LNCaP clone FGC (cell line): ENCODE measurements at regions not wholly inside any gene's neighbourhood (a gene's known extent, or its start where the extent isn't known, plus 50 kb on each side); places are given as distances from the start of the nearest gene placed in this dataset.

Source experiments
- DNase-seq: peaks from one replicate; pipeline ENCODE4 v3.0.0-alpha.2; 2011; ENCODE audit warnings: low read depth
- H3K4me3 ChIP-seq: 2 replicates; pipeline ENCODE4 v1.5.1; 2011; ENCODE audit warnings: mild to moderate bottlenecking, low read depth, low read length, control low read depth
- TF ChIP-seq, protein P1 (sequence below): IDR thresholded peaks from 2 replicates; pipeline ENCODE4 v1.5.1; 2012; ENCODE audit warnings: mild to moderate bottlenecking; ENCODE audit not compliant: control insufficient read depth, insufficient read depth; ENCODE audit errors: extremely low read depth

DNA sequence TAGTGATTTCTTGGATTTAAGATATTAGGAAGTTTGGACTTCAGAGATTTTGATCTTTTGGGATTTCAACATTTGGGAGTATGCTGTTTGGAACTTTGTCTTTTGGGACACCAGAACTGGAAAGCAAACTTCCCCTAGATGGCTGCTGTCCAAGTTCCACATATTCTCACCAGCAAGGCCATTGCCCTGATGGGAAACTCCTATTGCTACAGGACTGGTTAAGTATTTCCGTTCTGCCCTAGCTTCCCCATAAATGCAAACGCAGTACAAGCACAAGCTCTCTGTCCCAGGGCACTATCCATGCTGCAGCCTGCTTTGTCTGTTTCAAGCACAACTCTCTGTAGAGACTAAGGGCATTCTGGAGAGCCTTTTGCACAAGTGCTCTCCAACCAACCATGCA is 79.3 kb upstream of the SLC25A13 start:
- H3K4me3 ChIP-seq = no peak overlapping the region
- TF ChIP-seq, protein P1, sequence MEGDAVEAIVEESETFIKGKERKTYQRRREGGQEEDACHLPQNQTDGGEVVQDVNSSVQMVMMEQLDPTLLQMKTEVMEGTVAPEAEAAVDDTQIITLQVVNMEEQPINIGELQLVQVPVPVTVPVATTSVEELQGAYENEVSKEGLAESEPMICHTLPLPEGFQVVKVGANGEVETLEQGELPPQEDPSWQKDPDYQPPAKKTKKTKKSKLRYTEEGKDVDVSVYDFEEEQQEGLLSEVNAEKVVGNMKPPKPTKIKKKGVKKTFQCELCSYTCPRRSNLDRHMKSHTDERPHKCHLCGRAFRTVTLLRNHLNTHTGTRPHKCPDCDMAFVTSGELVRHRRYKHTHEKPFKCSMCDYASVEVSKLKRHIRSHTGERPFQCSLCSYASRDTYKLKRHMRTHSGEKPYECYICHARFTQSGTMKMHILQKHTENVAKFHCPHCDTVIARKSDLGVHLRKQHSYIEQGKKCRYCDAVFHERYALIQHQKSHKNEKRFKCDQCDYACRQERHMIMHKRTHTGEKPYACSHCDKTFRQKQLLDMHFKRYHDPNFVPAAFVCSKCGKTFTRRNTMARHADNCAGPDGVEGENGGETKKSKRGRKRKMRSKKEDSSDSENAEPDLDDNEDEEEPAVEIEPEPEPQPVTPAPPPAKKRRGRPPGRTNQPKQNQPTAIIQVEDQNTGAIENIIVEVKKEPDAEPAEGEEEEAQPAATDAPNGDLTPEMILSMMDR = no peak
- no peak for DNase-seq

DNA sequence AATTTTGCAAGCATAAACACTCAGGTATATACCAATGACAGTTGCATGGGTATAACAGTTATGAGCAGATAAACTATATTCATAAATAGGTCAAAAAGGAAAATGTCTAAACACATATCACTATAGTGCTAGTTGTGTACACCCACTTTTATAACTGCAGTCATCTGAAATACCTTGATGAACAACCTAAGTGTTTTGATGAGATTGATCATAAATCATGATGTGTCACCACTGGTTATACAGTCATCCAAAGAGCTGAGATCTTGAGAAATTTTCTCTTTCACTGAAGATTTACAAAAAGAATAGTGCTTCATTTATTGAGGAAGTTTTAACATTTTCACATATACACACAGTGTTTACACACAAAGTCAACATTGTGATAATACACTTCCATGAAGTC is 78.6 kb upstream of the SLC25A13 start:
- TF ChIP-seq, protein P1 = no peak
- H3K4me3 ChIP-seq = no peak overlapping the region
- no peak for DNase-seq

DNA sequence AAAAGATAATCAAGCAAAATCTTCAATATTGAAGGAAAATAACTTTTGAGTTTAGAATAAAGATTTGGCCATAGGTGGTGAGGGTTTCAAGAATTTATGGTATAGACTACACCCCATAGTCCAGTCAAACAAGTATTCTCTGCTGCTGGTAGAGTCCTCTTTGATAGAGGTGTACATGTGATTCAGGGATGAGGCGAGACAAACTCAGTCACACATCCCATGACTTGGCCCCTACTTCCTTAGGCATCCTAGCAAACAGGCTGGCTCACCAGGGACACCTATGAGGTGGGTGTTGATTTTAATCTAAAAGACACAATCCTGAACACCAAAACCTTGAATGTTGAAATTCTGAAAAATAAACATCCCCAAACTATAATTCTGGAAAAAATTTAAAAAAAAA is 78.1 kb upstream of the SLC25A13 start:
- H3K4me3 ChIP-seq = no peak overlapping the region
- TF ChIP-seq, protein P1 = no peak
- DNase-seq = no peak

DNA sequence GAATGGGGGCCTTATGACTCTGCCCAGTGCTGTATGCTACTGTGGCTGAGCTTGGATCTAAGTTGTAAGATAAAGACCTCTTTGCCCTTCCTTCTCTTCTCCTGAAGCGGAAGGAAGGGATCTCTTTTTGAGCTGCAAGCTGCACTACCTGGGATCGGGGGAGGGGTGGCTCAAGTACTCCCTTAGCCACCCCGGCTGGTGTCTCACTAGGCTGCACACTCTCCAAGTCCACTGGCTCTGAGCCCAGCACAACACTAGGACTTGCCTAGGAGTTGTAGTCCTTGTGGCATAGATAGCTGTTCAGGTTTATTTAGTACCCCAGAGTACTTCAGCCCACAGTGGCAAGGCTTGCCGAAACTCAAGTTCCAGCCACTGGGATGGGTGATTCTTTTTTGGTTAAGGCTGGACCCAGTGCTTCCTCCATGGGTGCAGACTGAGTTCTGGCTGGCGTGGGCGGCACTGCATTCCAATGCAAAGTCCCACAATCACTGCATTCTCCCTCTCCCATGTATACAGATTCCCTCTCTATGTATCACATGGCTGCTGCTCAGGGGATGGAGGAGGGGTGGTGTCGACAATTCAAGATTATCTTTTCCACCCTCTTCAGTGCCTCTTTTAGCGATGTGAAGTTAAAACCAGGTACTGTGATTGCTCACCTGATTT is 76.2 kb upstream of the SLC25A13 start:
- DNase-seq = no peak
- no peak overlapping the region for H3K4me3 ChIP-seq
- TF ChIP-seq, protein P1 = no peak

DNA sequence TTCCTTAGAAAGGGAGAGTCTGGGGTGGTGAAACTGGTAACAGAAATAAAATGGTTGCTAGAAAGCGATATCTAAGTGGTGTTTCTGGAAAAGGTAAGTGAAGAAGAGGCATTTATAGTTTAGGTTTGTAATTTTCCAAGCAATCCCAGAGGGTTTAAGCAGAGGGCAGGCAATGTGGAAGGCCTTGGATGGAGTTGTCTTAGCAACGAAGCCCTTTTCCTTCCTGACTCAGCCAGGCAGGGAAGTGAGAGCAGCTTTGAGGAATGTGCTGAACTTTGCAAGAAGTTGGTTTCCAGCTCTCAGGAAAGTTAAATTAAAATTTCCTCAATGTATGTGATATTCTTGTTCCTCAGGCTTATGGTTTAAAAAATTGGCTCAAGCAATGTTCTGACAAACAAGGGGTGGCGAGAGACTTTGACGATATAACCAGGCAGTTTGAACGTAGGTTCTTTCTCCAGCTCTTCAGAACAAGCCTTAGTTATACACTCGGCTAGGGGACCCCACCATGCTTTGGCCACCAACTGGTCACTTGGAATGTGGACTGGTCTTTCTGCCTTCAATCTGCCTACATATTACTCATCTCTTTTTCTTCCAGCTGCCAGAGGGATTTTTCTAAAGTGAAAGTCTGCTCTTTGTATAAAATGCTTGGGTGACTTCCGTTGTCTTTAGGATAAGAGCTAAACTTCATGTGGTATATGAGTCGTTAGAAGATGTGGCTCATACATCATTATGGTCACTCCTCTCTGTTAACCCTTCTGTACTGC is 66.9 kb upstream of the SLC25A13 start:
- TF ChIP-seq, protein P1 = no peak
- no peak for DNase-seq

DNA sequence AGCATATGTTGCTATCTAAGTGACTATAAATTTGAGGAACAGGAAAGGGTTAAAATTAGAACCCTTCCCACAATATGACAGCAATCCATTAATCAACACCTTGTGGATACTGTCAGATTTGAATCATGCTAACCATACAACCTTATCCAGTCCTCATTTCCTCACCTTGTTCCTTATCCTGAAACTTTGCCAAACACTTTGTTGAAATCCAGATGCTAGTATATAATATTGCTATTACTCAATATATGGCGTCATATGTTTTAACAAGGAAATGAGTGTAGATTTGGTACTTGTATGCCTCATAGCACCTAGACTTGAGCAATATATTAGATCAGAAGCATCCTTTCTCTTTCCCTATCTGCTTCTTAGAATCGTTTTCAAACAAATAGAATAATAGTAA is 66.3 kb upstream of the SLC25A13 start:
- no peak overlapping the region for H3K4me3 ChIP-seq
- TF ChIP-seq, protein P1 = no peak
- no peak for DNase-seq

More for the DNA sequence above, 66.9 kb upstream of the SLC25A13 start:
- H3K4me3 ChIP-seq = no peak overlapping the region

DNA sequence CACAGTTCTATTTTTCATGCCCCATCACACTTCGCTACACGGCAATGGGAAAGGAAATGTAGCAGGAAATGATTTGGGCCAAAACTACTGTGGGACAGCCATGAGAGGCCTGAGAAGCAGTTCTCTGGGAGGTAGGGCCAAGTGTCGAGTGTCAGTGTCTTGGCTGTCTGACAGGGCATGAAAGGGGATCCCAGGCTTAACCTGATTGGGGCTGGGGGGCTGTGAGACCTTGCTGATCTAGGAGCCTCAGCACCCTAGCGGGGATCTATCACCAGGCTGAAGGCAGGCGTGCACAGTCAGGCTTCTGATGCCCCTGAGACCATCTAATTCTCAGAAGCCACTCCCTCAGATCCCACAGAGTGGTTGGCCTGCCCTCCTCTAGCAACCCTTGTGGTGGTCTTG is 58.2 kb upstream of the SLC25A13 start:
- TF ChIP-seq, protein P1 = no peak
- H3K4me3 ChIP-seq = no peak overlapping the region
- DNase-seq = no peak
